A549 (cell line): ENCODE measurements at regions not wholly inside any gene's neighbourhood (a gene's known extent, or its start where the extent isn't known, plus 50 kb on each side); places are given as distances from the start of the nearest gene placed in this dataset.

Source experiments
- CBX8 ChIP-seq: fragments of 200-600 bp; sonication (generic); IDR thresholded peaks from 2 replicates; pipeline ENCODE4 v1.6.1; 2016
- EHF ChIP-seq: fragments of 250-450 bp; sonication (Bioruptor Pico); IDR thresholded peaks from 2 replicates; pipeline ENCODE4 v1.5.0; 2020; ENCODE audit warnings: mild to moderate bottlenecking
- MYC ChIP-seq: IDR thresholded peaks from 2 replicates; pipeline ENCODE4 v1.6.1; 2012; ENCODE audit warnings: mild to moderate bottlenecking, inconsistent platforms, low read length, improper control_type of control experiment, borderline replicate concordance
- POLR2A ChIP-seq: IDR thresholded peaks from 2 replicates; pipeline ENCODE4 v1.6.1; 2012; ENCODE audit warnings: mild to moderate bottlenecking, low read length
- RCOR1 ChIP-seq: fragments of 150-350 bp; IDR thresholded peaks from 2 replicates; pipeline ENCODE4 v1.6.1; 2014; ENCODE audit warnings: antibody characterized with exemption, low read length, low read depth
- SREBF2 ChIP-seq: fragments of 450-650 bp; IDR thresholded peaks from 2 replicates; pipeline ENCODE4 v1.6.1; 2014; ENCODE audit warnings: mild to moderate bottlenecking, moderate library complexity
- TF ChIP-seq, protein P1 (sequence below): fragments of 450-650 bp; IDR thresholded peaks from 2 replicates; pipeline ENCODE4 v1.6.1; 2014; ENCODE audit warnings: antibody characterized with exemption
- TF ChIP-seq, protein P2 (sequence below): fragments of >200 bp; sonication (Bioruptor Twin); formaldehyde crosslinking; IDR thresholded peaks from 3 replicates; pipeline ENCODE4 v1.5.1; 2016
- TF ChIP-seq, protein P3 (sequence below): fragments of 200-600 bp; sonication (generic); IDR thresholded peaks from 2 replicates; pipeline ENCODE4 v1.6.1; 2016; ENCODE audit warnings: antibody characterized with exemption, mild to moderate bottlenecking, moderate library complexity

GRCh38 chr7:4450483-4450882, 231.6 kb upstream of the FOXK1 start:
- TF ChIP-seq EHF (CRISPR knock-in tag), result no peak
- TF ChIP-seq SREBF2, result no peak
- TF ChIP-seq, protein P1, sequence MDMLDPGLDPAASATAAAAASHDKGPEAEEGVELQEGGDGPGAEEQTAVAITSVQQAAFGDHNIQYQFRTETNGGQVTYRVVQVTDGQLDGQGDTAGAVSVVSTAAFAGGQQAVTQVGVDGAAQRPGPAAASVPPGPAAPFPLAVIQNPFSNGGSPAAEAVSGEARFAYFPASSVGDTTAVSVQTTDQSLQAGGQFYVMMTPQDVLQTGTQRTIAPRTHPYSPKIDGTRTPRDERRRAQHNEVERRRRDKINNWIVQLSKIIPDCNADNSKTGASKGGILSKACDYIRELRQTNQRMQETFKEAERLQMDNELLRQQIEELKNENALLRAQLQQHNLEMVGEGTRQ, result no peak
- no peak for TF ChIP-seq CBX8
- no peak for TF ChIP-seq RCOR1
- TF ChIP-seq MYC, result no peak
- TF ChIP-seq, protein P2, sequence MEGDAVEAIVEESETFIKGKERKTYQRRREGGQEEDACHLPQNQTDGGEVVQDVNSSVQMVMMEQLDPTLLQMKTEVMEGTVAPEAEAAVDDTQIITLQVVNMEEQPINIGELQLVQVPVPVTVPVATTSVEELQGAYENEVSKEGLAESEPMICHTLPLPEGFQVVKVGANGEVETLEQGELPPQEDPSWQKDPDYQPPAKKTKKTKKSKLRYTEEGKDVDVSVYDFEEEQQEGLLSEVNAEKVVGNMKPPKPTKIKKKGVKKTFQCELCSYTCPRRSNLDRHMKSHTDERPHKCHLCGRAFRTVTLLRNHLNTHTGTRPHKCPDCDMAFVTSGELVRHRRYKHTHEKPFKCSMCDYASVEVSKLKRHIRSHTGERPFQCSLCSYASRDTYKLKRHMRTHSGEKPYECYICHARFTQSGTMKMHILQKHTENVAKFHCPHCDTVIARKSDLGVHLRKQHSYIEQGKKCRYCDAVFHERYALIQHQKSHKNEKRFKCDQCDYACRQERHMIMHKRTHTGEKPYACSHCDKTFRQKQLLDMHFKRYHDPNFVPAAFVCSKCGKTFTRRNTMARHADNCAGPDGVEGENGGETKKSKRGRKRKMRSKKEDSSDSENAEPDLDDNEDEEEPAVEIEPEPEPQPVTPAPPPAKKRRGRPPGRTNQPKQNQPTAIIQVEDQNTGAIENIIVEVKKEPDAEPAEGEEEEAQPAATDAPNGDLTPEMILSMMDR, result no peak; the same call in 2 of the 3 replicates
- TF ChIP-seq POLR2A, result no peak
- TF ChIP-seq, protein P3, sequence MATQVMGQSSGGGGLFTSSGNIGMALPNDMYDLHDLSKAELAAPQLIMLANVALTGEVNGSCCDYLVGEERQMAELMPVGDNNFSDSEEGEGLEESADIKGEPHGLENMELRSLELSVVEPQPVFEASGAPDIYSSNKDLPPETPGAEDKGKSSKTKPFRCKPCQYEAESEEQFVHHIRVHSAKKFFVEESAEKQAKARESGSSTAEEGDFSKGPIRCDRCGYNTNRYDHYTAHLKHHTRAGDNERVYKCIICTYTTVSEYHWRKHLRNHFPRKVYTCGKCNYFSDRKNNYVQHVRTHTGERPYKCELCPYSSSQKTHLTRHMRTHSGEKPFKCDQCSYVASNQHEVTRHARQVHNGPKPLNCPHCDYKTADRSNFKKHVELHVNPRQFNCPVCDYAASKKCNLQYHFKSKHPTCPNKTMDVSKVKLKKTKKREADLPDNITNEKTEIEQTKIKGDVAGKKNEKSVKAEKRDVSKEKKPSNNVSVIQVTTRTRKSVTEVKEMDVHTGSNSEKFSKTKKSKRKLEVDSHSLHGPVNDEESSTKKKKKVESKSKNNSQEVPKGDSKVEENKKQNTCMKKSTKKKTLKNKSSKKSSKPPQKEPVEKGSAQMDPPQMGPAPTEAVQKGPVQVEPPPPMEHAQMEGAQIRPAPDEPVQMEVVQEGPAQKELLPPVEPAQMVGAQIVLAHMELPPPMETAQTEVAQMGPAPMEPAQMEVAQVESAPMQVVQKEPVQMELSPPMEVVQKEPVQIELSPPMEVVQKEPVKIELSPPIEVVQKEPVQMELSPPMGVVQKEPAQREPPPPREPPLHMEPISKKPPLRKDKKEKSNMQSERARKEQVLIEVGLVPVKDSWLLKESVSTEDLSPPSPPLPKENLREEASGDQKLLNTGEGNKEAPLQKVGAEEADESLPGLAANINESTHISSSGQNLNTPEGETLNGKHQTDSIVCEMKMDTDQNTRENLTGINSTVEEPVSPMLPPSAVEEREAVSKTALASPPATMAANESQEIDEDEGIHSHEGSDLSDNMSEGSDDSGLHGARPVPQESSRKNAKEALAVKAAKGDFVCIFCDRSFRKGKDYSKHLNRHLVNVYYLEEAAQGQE, result no peak
